Stimulated activated naive CD8-positive, alpha-beta T cell treated with anti-CD3 and anti-CD28 coated beads, Interleukin-15, Interleukin-2, amounts not matched to agents 100 ng/mL and 50 ng/mL, for 24 hours (primary cell): ENCODE measurements at regions not wholly inside any gene's neighbourhood (a gene's known extent, or its start where the extent isn't known, plus 50 kb on each side); places are given as distances from the start of the nearest gene placed in this dataset.
"Not testable (repeated sequence)": the region's sequence is repeated elsewhere in the genome, so short reads cannot be mapped to it uniquely, and the experiment has no call there.

ENCODE experiments used
- H3K27ac Mint-ChIP-seq: one replicate; pipeline ENCODE4 v1.8.0; 2021; ENCODE audit warnings: mild to moderate bottlenecking, mixed read lengths
- H3K27me3 Mint-ChIP-seq: one replicate; pipeline ENCODE4 v1.8.0; 2021; ENCODE audit warnings: mixed read lengths
- H3K36me3 Mint-ChIP-seq: one replicate; pipeline ENCODE4 v1.8.0; 2021; ENCODE audit warnings: low read depth, mixed read lengths
- H3K4me1 Mint-ChIP-seq: one replicate; pipeline ENCODE4 v1.8.0; 2021; ENCODE audit warnings: low read depth, mixed read lengths
- H3K4me3 Mint-ChIP-seq: one replicate; pipeline ENCODE4 v1.8.0; 2021; ENCODE audit warnings: mild to moderate bottlenecking, mixed read lengths
- H3K9me3 Mint-ChIP-seq: one replicate; pipeline ENCODE4 v1.8.0; 2021; ENCODE audit warnings: mixed read lengths

DNA sequence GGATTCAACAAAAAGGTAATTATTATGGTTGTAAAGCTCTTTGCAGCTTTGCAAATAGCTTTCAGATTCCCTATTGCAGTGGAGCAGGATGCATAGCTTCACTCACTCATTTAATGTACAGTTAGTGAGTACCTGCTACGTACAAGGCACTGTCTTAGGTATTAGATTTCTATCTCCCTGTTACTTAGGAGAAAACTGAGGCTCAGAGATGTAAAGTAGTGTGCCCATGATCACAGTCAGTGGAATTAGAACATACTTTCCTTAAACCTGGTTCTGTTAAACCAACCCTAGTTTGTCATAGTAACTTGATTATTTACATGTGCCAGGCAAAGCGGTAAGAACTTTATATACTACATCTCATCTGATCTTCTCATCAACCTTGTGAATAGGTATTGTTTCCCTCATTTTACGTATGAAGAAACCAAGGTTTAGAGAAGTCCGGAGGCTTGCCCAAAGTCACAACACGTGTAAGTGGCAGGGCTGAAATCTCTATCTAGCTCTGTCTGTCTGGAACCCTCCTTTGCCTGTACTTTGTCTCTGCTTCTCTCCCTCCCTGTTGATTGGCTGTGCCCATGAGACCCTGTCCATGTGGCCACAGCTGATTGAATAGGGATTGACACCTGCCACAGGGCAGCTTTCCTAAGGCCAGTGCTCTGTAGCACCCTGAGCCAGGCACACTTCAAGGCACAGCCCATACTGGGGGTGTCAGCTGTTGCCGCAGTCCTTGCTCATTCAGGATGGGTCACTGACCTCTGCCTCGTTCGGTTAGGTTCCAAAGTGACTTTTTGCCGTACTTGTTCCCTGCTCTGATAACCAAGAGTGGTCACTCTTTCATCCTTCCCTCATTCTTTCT lies 63.8 kb upstream of the PRSS23 start:
- Mint-ChIP-seq H3K27ac (no peak overlapping the region), H3K27me3 (no peaks in the 10 kb centered on the region), H3K9me3 (no peaks in the 10 kb centered on the region), H3K36me3 (no peaks in the 10 kb centered on the region), H3K4me3 (no peak overlapping the region), H3K4me1 (peaks cover 8% of the 10 kb centered on the region)

DNA sequence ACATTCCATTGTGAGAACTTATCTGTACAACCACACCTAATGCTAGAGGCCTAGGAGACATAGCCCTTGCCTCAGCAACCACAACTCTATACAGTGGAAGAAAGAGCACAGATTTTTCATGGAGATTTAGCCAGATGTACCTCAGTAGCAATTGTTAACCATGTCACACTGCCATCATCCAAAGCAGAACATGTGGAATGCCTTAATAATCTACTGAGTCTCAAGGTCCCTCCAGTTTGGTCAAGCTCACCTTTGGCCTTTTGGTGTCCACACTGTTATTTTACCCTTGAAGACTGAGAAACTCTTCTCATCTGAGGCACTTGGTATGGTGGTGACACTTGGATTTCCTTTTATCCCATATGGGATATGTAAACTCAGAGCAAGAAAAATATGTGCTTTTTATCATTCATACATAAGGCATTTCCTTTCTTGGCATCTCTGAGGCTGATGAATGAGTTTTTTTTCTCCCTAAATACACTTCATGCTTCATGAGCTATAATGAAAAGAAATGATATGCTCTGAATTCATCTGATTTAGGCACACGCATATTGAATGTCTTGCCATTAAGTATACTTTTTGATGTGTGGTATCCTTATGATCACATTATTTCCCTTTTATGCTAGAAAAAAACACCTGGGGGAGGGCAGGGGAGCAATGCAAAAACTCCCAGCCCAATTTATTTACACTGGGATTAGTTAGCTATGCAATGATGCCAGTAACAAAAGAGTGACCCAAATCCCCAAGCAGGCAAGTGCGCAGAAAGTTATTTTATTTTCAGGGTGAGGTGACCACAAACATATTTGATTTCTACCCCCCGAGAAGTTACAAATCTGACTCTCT lies 63.3 kb upstream of the ME3 start:
- Mint-ChIP-seq H3K9me3 (no peaks in the 10 kb centered on the region), H3K27ac (no peak overlapping the region), H3K4me3 (no peak overlapping the region), H3K36me3 (no peaks in the 10 kb centered on the region), H3K4me1 (peaks cover 3% of the 10 kb centered on the region), H3K27me3 (no peaks in the 10 kb centered on the region)

DNA sequence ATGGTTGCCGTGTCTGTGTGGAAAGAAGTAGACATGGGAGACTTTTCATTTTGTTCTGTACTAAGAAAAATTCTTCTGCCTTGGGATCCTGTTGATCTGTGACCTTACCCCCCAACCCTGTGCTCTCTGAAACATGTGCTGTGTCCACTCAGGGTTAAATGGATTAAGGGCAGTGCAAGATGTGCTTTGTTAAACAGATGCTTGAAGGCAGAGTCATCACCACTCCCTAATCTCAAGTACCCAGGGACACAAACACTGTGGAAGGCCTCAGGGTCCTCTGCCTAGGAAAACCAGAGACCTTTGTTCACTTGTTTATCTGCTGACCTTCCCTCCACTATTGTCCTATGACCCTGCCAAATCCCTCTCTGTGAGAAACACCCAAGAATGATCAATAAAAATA lies 60.3 kb upstream of the ME3 start:
- H3K27ac Mint-ChIP-seq, H3K27me3 Mint-ChIP-seq, H3K4me1 Mint-ChIP-seq, H3K36me3 Mint-ChIP-seq, H3K9me3 Mint-ChIP-seq, H3K4me3 Mint-ChIP-seq: not testable (repeated sequence)

DNA sequence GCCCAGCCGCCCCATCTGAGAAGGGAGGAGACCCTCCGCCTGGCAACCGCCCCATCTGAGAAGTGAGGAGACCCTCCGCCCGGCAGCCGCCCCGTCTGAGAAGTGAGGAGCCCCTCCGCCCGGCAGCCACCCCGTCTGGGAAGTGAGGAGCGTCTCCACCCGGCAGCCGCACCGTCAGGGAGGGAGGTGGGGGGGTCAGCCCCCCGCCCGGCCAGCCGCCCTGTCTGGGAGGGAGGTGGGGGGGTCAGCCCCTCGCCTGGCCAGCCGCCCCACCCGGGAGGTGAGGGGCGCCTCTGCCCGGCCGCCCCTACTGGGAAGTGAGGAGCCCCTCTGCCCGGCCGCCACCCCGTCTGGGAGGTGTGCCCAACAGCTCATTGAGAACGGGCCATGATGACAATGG lies 59.9 kb upstream of the ME3 start:
- not testable (repeated sequence) for H3K27ac Mint-ChIP-seq, H3K4me3 Mint-ChIP-seq, H3K27me3 Mint-ChIP-seq, H3K9me3 Mint-ChIP-seq, H3K4me1 Mint-ChIP-seq, H3K36me3 Mint-ChIP-seq

DNA sequence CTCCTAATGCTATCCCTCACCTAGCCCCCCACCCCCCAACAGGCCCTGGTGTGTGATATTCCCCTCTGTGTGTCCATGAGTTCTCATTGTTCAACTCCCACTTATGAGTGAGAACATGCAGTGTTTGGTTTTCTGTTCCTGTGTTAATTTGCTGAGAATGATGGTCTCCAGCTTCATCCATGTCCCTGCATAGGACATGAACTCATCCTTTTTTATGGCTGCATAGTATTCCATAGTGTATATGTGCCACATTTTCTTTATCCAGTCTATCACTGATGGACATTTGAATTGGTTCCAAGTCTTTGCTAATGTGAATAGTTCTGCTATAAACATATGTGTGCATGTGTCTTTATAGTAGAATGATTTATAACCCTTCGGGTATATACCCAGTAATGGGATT lies 57.2 kb upstream of the ME3 start:
- H3K27ac Mint-ChIP-seq, H3K4me3 Mint-ChIP-seq, H3K9me3 Mint-ChIP-seq, H3K27me3 Mint-ChIP-seq, H3K4me1 Mint-ChIP-seq, H3K36me3 Mint-ChIP-seq: not testable (repeated sequence)

DNA sequence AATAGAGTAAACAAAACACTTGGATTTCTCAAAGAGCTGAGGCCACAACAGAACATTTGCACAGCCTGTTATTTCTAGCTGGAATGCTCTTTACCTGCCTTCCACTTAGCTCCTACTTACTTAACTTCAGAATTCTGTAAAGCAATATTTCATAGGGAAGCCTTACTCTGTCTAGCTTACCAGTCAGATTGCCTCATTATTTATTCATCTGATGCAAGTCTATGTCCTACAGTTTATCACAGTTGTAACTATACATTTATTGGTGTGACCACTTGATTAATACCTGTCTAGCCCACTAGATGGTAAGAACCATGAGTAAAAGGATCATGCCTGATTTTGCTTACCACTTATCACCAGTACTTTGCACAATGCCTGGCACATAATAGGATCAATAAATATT lies 56.1 kb upstream of the ME3 start:
- no peak overlapping the region for H3K4me3 Mint-ChIP-seq
- H3K36me3 Mint-ChIP-seq, result no peaks in the 10 kb centered on the region
- no peaks in the 10 kb centered on the region for H3K9me3 Mint-ChIP-seq
- no peaks in the 10 kb centered on the region for H3K4me1 Mint-ChIP-seq
- H3K27me3 Mint-ChIP-seq, result peaks cover 10% of the 10 kb centered on the region
- no peak overlapping the region for H3K27ac Mint-ChIP-seq

DNA sequence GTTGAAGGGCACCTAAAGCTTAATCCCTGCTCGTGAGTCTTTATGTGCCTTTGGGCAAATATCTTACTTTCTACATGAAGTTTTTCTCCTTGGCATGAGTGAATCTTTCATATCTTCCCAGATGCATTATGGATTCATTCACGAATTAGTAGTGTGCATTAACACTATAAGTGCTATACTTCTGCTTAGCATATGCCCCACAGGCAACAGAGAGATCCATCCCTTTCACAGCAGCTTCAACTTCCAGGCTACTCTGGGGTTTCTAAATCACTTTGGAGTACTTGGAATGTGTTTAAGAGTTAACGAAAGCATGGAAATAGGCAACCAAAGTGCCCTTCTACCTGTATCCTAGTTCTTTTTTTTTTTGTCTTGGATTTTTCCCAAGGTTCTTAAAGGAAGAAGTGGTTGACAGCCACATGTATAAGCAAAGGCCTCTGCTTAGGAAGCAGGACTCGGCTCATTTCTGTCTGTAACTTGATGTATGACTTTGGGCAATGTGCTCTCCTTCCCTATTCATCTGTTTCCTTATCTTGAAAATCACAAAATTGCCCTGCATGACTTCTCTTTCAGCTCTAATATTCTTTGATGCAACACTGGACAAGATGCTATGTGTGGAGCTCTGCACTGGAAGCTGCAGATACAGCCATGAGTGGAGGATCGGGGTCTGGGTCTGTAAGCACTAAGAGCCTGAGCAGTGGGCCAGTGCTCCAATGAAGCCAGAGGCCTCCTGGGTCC lies 54.5 kb upstream of the ME3 start:
- Mint-ChIP-seq H3K4me1 (no peaks in the 10 kb centered on the region), H3K9me3 (peaks cover 11% of the 10 kb centered on the region), H3K27ac (no peak overlapping the region), H3K27me3 (peaks cover 10% of the 10 kb centered on the region), H3K36me3 (no peaks in the 10 kb centered on the region), H3K4me3 (no peak overlapping the region)

DNA sequence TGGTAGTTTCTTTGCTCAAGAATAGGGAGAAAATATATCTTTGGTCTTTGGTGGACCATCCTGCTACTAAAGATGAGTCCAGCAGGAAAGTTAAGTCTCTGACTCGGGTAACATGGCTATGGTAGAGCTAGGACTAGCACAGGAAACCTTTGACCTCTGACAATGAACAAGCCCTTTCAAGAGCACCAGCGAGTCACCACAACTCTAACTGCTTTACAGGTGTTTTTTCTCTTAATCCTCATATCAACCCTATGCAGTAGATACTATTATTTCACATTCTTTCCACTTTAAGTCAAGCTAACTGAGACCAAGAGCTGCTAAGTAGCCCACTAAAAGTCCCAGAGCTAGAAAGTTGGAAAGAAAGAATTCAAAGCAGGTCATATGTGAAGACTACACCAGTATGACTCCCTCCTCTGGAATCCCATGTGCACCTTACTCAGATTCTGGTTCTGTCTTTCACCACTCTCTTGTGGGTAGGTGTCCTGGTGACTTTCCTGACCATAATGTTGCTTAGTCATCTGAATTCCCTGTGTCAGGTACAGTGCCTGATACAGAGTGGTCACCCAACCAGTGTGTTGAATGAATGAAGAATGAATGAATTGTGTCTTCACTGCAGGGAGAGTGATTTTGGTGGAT lies 53.8 kb upstream of the ME3 start:
- no peak overlapping the region for H3K27ac Mint-ChIP-seq
- H3K27me3 Mint-ChIP-seq, result peaks cover 10% of the 10 kb centered on the region
- peaks cover 18% of the 10 kb centered on the region for H3K9me3 Mint-ChIP-seq
- no peak overlapping the region for H3K4me3 Mint-ChIP-seq
- H3K36me3 Mint-ChIP-seq, result no peaks in the 10 kb centered on the region
- no peaks in the 10 kb centered on the region for H3K4me1 Mint-ChIP-seq

DNA sequence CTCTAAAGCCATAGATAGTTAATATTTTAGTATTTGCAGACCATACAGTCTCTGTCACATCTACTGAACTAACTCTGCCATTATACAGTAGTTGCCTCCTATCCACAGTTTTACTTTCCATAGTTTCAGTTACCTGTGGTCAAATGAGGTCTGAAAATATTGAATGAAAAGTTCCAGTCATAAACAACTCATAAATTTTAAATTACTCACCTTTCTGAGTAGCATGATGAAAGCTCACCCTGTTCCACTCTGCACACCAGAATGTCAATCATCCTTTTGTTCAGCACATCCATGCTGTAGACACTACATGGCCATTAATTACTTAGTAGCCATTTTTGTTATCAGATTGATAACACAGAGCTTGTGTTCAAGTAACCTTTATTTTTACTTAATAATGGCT lies 51.7 kb upstream of the ME3 start:
- Mint-ChIP-seq H3K4me3 (no peak overlapping the region), H3K36me3 (no peaks in the 10 kb centered on the region), H3K27me3 (peaks cover 5% of the 10 kb centered on the region), H3K27ac (no peak overlapping the region), H3K9me3 (peaks cover 20% of the 10 kb centered on the region), H3K4me1 (no peaks in the 10 kb centered on the region)

DNA sequence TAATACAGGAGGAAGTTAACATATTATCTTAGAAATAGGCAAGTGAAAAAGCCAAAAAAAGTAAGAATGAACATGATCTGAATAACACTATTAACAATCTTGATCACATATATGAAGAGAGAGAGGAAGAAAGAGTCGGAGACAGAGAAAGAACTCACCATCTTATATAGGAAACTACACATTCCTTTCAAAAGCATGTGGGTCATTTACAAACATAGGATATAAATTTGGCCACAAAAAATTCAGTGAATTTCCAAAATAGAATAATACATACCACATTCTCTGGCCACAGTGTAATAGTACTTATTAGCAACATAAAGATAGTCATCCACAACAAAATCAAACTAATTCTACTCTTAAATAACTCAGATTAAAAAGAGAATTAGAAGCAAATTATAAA lies 50.9 kb upstream of the ME3 start:
- H3K9me3 Mint-ChIP-seq, result peaks cover 20% of the 10 kb centered on the region
- no peak overlapping the region for H3K27ac Mint-ChIP-seq
- peaks cover 5% of the 10 kb centered on the region for H3K27me3 Mint-ChIP-seq
- H3K4me3 Mint-ChIP-seq, result no peak overlapping the region
- H3K4me1 Mint-ChIP-seq, result no peaks in the 10 kb centered on the region
- H3K36me3 Mint-ChIP-seq, result no peaks in the 10 kb centered on the region

DNA sequence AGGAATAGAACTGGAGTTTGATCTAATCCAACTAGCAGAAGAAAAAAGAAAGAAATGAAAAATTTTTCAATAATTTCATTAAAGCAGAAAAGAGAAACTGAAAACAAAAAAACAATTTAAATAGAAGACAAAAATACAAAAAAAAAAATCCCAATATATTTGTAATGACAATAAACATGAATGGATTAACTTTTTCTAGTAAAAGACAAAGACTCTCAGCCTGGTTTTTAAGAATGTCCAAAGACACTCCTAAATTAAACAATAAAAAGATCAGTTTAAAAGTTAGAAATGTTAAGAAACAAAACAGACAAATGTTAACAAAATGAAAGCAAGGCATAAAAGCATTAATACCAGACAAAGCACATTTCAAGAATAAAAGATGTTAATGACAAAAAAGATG lies 50.3 kb upstream of the ME3 start:
- H3K4me1 Mint-ChIP-seq, result no peaks in the 10 kb centered on the region
- peaks cover 5% of the 10 kb centered on the region for H3K27me3 Mint-ChIP-seq
- H3K27ac Mint-ChIP-seq, result no peak overlapping the region

More for the DNA sequence above, 50.3 kb upstream of the ME3 start:
- H3K36me3 Mint-ChIP-seq, result no peaks in the 10 kb centered on the region
- H3K9me3 Mint-ChIP-seq, result peaks cover 20% of the 10 kb centered on the region
- H3K4me3 Mint-ChIP-seq, result no peak overlapping the region
